ENCODE measurements at regions not wholly inside any gene's neighbourhood (a gene's known extent, or its start where the extent isn't known, plus 50 kb on each side); places are given as distances from the start of the nearest gene placed in this dataset.

GRCh38 chr20:58044931-58045555, 183.4 kb downstream of the ANKRD60 start:
- Histone ChIP-seq H3K27me3 (ENCODE audit: insufficient read depth, low read length, poor library complexity, severe bottlenecking) (no peaks in the 10 kb centered on the region), H3K36me3 (ENCODE audit: insufficient read depth, low read length) (no peaks in the 10 kb centered on the region), H3K4me3 (ENCODE audit: low read length) (no peak overlapping the region), H3K27ac (ENCODE audit: low read depth, low read length) (no peak overlapping the region), H3K9me3 (ENCODE audit: low read length) (no peaks in the 10 kb centered on the region), H3K4me1 (ENCODE audit: insufficient read depth, low read length) (no peaks in the 10 kb centered on the region)
- H3K4me3 Mint-ChIP-seq: no peak overlapping the region
- DNase-seq: no peak
- H3K27ac Mint-ChIP-seq: peak overlapping the region in 1 of 8 donors; percentile 44
- H3K9me3 Mint-ChIP-seq: peaks cover 0 to 3% (median 0%) of the 10 kb centered on the region in 5 donors
- CTCF ChIA-PET: no interaction called here
- no peaks in the 10 kb centered on the region for H3K36me3 Mint-ChIP-seq
- no peaks in the 10 kb centered on the region for H3K4me1 Mint-ChIP-seq
- POLR2A ChIA-PET: no interaction called here
- H3K27me3 Mint-ChIP-seq: peaks cover 6 to 32% of the 10 kb centered on the region in 2 donors

- Histone ChIP-seq H3K9me3 (ENCODE audit: low read length) (no peaks in the 10 kb centered on the region), H3K27me3 (ENCODE audit: insufficient read depth, low read length, poor library complexity, severe bottlenecking) (no peaks in the 10 kb centered on the region), H3K4me1 (ENCODE audit: insufficient read depth, low read length) (no peaks in the 10 kb centered on the region), H3K27ac (ENCODE audit: low read depth, low read length) (no peak overlapping the region), H3K4me3 (ENCODE audit: low read length) (no peak overlapping the region), H3K36me3 (ENCODE audit: insufficient read depth, low read length) (no peaks in the 10 kb centered on the region)
- Mint-ChIP-seq H3K27ac (peak overlapping the region in 1 of 8 donors; percentile 60), H3K27me3 (peaks cover 6 to 35% of the 10 kb centered on the region in 2 donors), H3K4me3 (no peak overlapping the region), H3K36me3 (no peaks in the 10 kb centered on the region), H3K9me3 (peaks cover 0 to 2% (median 0%) of the 10 kb centered on the region in 5 donors), H3K4me1 (no peaks in the 10 kb centered on the region)
- ChIA-PET POLR2A (no interaction called here), CTCF (no interaction called here)
- no peak for DNase-seq
Measured at GRCh38 chr20:58044286-58044685, 184.2 kb downstream of the ANKRD60 start.

GRCh38 chr20:58043236-58044140, 185.0 kb downstream of the ANKRD60 start:
- H3K27ac Mint-ChIP-seq: no peak overlapping the region
- Histone ChIP-seq H3K4me1 (ENCODE audit: insufficient read depth, low read length) (no peaks in the 10 kb centered on the region), H3K4me3 (ENCODE audit: low read length) (no peak overlapping the region), H3K36me3 (ENCODE audit: insufficient read depth, low read length) (no peaks in the 10 kb centered on the region), H3K27me3 (ENCODE audit: insufficient read depth, low read length, poor library complexity, severe bottlenecking) (no peaks in the 10 kb centered on the region), H3K27ac (ENCODE audit: low read depth, low read length) (no peak overlapping the region), H3K9me3 (ENCODE audit: low read length) (no peaks in the 10 kb centered on the region)
- H3K27me3 Mint-ChIP-seq: peaks cover 7 to 32% of the 10 kb centered on the region in 2 donors
- ChIA-PET CTCF (interaction anchor here (1.1 kb wide), 1 partner anchor 16 kb away, joined by 3 read pairs; no protein-coding TSS in a partner anchor), POLR2A (no interaction called here)
- DNase-seq: no peak
- H3K36me3 Mint-ChIP-seq: no peaks in the 10 kb centered on the region
- peaks cover 0 to 2% (median 0%) of the 10 kb centered on the region in 5 donors for H3K9me3 Mint-ChIP-seq
- H3K4me3 Mint-ChIP-seq: no peak overlapping the region
- no peaks in the 10 kb centered on the region for H3K4me1 Mint-ChIP-seq

GRCh38 chr20:58042591-58042990, 185.9 kb downstream of the ANKRD60 start:
- Mint-ChIP-seq H3K4me3 (no peak overlapping the region), H3K36me3 (no peaks in the 10 kb centered on the region), H3K27me3 (peaks cover 6 to 30% of the 10 kb centered on the region in 2 donors), H3K4me1 (no peaks in the 10 kb centered on the region), H3K9me3 (peaks cover 0 to 2% (median 0%) of the 10 kb centered on the region in 5 donors), H3K27ac (no peak overlapping the region)
- no peaks in the 10 kb centered on the region for H3K36me3 ChIP-seq (ENCODE audit: insufficient read depth, low read length)
- H3K27ac ChIP-seq (ENCODE audit: low read depth, low read length): no peak overlapping the region
- DNase-seq: no peak
- ChIA-PET POLR2A (no interaction called here), CTCF (no interaction called here)
- H3K4me1 ChIP-seq (ENCODE audit: insufficient read depth, low read length): no peaks in the 10 kb centered on the region
- H3K27me3 ChIP-seq (ENCODE audit: insufficient read depth, low read length, poor library complexity, severe bottlenecking): no peaks in the 10 kb centered on the region
- no peak overlapping the region for H3K4me3 ChIP-seq (ENCODE audit: low read length)
- no peaks in the 10 kb centered on the region for H3K9me3 ChIP-seq (ENCODE audit: low read length)

- Mint-ChIP-seq H3K27me3 (peaks cover 6 to 27% of the 10 kb centered on the region in 2 donors), H3K27ac (peak overlapping the region in 1 of 8 donors; percentile 81), H3K4me3 (no peak overlapping the region), H3K4me1 (no peaks in the 10 kb centered on the region), H3K9me3 (no peaks in the 10 kb centered on the region), H3K36me3 (no peaks in the 10 kb centered on the region)
- Histone ChIP-seq H3K4me3 (ENCODE audit: low read length) (no peak overlapping the region), H3K36me3 (ENCODE audit: insufficient read depth, low read length) (no peaks in the 10 kb centered on the region), H3K27me3 (ENCODE audit: insufficient read depth, low read length, poor library complexity, severe bottlenecking) (no peaks in the 10 kb centered on the region), H3K9me3 (ENCODE audit: low read length) (no peaks in the 10 kb centered on the region), H3K4me1 (ENCODE audit: insufficient read depth, low read length) (no peaks in the 10 kb centered on the region), H3K27ac (ENCODE audit: low read depth, low read length) (no peak overlapping the region)
- ChIA-PET CTCF (no interaction called here), POLR2A (no interaction called here)
- no peak for DNase-seq
Measured at GRCh38 chr20:58040447-58041290, 187.8 kb downstream of the ANKRD60 start.

- DNase-seq: no peak
- Mint-ChIP-seq H3K27ac (no peak overlapping the region), H3K4me1 (no peaks in the 10 kb centered on the region), H3K4me3 (no peak overlapping the region), H3K36me3 (no peaks in the 10 kb centered on the region), H3K9me3 (no peaks in the 10 kb centered on the region), H3K27me3 (peaks cover 6 to 33% of the 10 kb centered on the region in 2 donors)
- no peak overlapping the region for H3K4me3 ChIP-seq (ENCODE audit: low read length)
- POLR2A ChIA-PET: no interaction called here
- H3K27me3 ChIP-seq (ENCODE audit: insufficient read depth, low read length, poor library complexity, severe bottlenecking): no peaks in the 10 kb centered on the region
- H3K9me3 ChIP-seq (ENCODE audit: low read length): no peaks in the 10 kb centered on the region
- H3K27ac ChIP-seq (ENCODE audit: low read depth, low read length): no peak overlapping the region
- CTCF ChIA-PET: no interaction called here
- H3K36me3 ChIP-seq (ENCODE audit: insufficient read depth, low read length): no peaks in the 10 kb centered on the region
- H3K4me1 ChIP-seq (ENCODE audit: insufficient read depth, low read length): no peaks in the 10 kb centered on the region
Measured at GRCh38 chr20:58039274-58040092, 189.0 kb downstream of the ANKRD60 start.

- POLR2A ChIA-PET: no interaction called here
- Mint-ChIP-seq H3K9me3 (peaks cover 0 to 2% (median 0%) of the 10 kb centered on the region in 5 donors), H3K4me3 (no peak overlapping the region), H3K27ac (no peak overlapping the region), H3K4me1 (no peaks in the 10 kb centered on the region), H3K36me3 (no peaks in the 10 kb centered on the region), H3K27me3 (peaks cover 7 to 32% of the 10 kb centered on the region in 2 donors)
- no peak for DNase-seq
- Histone ChIP-seq H3K4me3 (ENCODE audit: low read length) (no peak overlapping the region), H3K4me1 (ENCODE audit: insufficient read depth, low read length) (no peaks in the 10 kb centered on the region), H3K9me3 (ENCODE audit: low read length) (no peaks in the 10 kb centered on the region), H3K27ac (ENCODE audit: low read depth, low read length) (no peak overlapping the region), H3K27me3 (ENCODE audit: insufficient read depth, low read length, poor library complexity, severe bottlenecking) (no peaks in the 10 kb centered on the region), H3K36me3 (ENCODE audit: insufficient read depth, low read length) (no peaks in the 10 kb centered on the region)
- CTCF ChIA-PET: no interaction called here
Measured at GRCh38 chr20:58038123-58038654, 190.3 kb downstream of the ANKRD60 start.
